Duodenal mucosa (tissue), 2 donors: ENCODE measurements at regions not wholly inside any gene's neighbourhood (a gene's known extent, or its start where the extent isn't known, plus 50 kb on each side); places are given as distances from the start of the nearest gene placed in this dataset.
"Not testable (repeated sequence)": the region's sequence is repeated elsewhere in the genome, so short reads cannot be mapped to it uniquely, and the experiment has no call there.

Experiments used
- H3K27ac ChIP-seq: one replicate; pipeline ENCODE4 v1.7.0; 2013; ENCODE audit warnings: low read depth, low read length
- H3K27me3 ChIP-seq, 2 donors: one replicate each; pipeline ENCODE4 v1.7.0; 2013; ENCODE audit warnings: low read length in 2 of 2, control low read depth in 1 of 2; ENCODE audit not compliant: insufficient read depth in 2 of 2, control insufficient read depth in 1 of 2
- H3K36me3 ChIP-seq, 2 donors: one replicate each; pipeline ENCODE4 v1.7.0; 2013; ENCODE audit warnings: low read length in 2 of 2, control low read depth in 1 of 2; ENCODE audit not compliant: insufficient read depth in 2 of 2, control insufficient read depth in 1 of 2
- H3K4me1 ChIP-seq, 2 donors: one replicate each; pipeline ENCODE4 v1.7.0; 2013; ENCODE audit warnings: low read length in 2 of 2, control low read depth in 1 of 2; ENCODE audit not compliant: insufficient read depth in 2 of 2, control insufficient read depth in 1 of 2
- H3K4me3 ChIP-seq, 2 donors: one replicate each; pipeline ENCODE4 v1.7.0; 2013; ENCODE audit warnings: low read length in 2 of 2, low read depth in 1 of 2
- H3K9ac ChIP-seq, 2 donors: one replicate each; pipeline ENCODE4 v1.7.0; 2013; ENCODE audit warnings: low read length in 2 of 2, low read depth in 1 of 2
- H3K9me3 ChIP-seq, 2 donors: one replicate each; pipeline ENCODE4 v1.7.0; 2013; ENCODE audit warnings: low read length in 2 of 2, control low read depth in 1 of 2; ENCODE audit not compliant: control insufficient read depth in 1 of 2

DNA sequence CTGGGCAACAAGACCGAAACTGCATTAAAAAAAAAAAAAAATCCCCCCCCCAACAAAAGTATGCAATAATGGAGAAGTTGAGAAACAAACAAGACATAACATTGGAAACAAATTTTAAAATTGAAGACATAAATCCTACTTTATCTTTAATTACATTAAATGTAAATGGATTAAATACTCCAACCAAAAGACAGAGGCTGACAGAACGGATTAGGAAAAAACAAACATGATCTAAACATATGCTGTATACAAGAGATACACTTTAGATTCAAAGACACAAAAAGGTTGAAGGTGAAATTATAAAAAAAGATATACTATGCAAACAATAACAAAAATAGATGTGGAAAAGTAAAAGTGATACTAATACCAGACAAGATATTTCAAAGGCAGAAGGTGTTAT is 350.8 kb upstream of the RGPD4 start:
- Histone ChIP-seq H3K4me3 (no peak overlapping the region), H3K36me3 (no peaks in the 10 kb centered on the region), H3K9ac (no peak overlapping the region), H3K4me1 (no peaks in the 10 kb centered on the region), H3K9me3 (peaks cover 0 to 2% of the 10 kb centered on the region in 2 donors), H3K27me3 (no peaks in the 10 kb centered on the region), H3K27ac (no peak overlapping the region)

DNA sequence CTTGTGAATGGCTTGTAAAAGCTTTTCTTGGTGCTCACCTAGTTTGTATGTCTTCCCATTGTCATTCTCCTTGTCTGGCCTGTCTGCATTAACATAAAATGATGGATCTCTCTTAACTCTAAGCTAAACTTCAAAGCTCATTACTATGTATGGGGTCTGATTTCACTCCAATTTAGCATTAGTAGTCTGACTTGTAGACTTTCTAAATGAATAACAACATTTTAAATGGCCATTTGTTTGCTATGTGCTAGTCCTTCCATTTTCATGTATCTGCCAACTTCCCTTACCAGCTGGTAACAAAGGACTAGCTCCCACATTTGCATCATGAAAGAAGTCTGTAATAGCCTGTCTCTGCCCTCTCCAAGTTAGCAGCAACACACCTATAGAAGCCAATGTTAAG is 324.2 kb upstream of the RGPD4 start:
- H3K9me3 ChIP-seq = no peaks in the 10 kb centered on the region
- no peak overlapping the region for H3K9ac ChIP-seq
- no peaks in the 10 kb centered on the region for H3K36me3 ChIP-seq
- no peaks in the 10 kb centered on the region for H3K4me1 ChIP-seq
- H3K27ac ChIP-seq = no peak overlapping the region
- H3K27me3 ChIP-seq = no peaks in the 10 kb centered on the region
- no peak overlapping the region for H3K4me3 ChIP-seq

DNA sequence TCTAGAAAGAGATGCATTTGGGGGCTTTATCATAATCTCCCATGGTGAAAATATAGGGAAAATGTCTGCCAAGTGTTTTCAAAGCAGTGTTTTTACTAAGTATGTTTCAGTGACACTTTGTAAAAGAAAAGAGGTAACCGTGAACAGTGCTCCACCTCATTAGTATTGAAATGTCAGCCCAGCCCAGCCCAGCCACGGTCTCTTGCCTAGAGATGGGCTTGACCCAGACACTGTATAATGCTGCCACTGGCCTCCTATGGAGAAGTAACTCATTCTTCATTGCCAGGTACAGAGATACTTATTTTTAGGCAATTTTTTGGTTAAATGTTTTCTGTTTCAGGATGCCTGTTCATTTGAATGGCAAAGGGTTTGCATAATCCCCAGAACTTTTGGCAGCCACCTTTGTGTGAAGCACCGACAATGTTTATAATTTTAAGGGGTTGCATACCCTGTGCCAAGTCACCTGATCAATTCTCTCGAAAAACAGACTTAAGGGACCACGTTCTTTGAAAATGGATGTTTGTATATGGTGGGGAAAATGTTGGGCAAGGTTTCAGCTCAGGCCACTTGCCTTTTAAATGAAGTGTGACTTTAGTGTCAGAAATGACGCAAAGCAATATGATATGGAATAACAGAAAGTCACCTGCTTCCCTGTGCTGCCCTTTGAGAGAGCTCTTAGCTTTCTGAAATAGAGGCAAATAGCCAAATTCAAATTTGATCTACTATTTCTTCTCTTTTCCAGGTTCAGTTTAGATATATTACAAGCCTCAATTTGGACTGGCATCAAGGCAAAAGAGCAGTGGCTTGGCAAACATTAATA is 314.5 kb upstream of the RGPD4 start:
- Histone ChIP-seq H3K36me3 (no peaks in the 10 kb centered on the region), H3K27ac (no peak overlapping the region), H3K4me1 (no peaks in the 10 kb centered on the region), H3K9ac (no peak overlapping the region), H3K4me3 (no peak overlapping the region), H3K9me3 (no peaks in the 10 kb centered on the region), H3K27me3 (no peaks in the 10 kb centered on the region)

DNA sequence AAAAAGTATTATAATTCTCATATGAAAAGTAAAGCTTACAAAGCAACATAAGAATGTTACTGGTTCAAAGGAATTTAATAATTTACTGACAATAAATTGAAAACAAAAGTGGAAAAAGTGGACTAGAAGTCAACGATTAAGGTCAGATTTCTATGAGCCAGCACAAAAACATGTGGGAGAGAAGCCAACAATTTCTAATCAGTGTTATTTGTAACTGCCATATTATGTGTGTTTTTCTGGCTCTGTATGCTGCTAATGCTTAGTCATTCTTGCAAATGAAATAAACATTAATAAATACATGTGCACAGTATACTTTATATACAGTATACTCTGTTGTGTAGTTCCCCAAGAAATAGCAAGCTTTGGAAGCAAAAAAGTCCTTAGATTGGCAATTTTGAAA is 301.3 kb upstream of the RGPD4 start:
- Histone ChIP-seq H3K27me3 (no peaks in the 10 kb centered on the region), H3K27ac (no peak overlapping the region), H3K36me3 (no peaks in the 10 kb centered on the region), H3K9me3 (peaks cover 0 to 6% of the 10 kb centered on the region in 2 donors), H3K4me1 (no peaks in the 10 kb centered on the region), H3K9ac (no peak overlapping the region), H3K4me3 (no peak overlapping the region)

DNA sequence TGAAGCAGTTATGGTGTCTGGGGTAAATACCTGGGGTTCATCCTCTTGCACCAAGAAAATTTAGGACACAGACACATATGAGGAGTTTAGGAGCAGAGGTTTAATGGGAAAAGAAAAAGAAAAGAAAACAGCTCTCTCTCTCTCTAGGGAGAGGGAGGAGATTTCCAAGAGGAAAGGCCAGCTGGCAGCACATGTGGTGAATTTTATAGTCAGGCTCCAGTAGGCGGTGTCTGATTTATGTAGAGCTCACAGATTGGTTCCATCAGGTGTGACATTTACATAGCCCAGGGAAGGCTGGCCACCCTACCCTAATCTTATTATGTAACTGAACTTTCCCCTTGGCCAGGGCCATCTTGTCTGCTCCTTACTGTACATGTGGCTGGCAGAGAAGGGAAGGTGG is 297.5 kb upstream of the RGPD4 start:
- H3K4me1 ChIP-seq = no peaks in the 10 kb centered on the region
- no peaks in the 10 kb centered on the region for H3K36me3 ChIP-seq
- no peaks in the 10 kb centered on the region for H3K27me3 ChIP-seq
- no peak overlapping the region for H3K9ac ChIP-seq
- H3K9me3 ChIP-seq = peaks cover 0 to 6% of the 10 kb centered on the region in 2 donors
- H3K27ac ChIP-seq = no peak overlapping the region
- H3K4me3 ChIP-seq = no peak overlapping the region

DNA sequence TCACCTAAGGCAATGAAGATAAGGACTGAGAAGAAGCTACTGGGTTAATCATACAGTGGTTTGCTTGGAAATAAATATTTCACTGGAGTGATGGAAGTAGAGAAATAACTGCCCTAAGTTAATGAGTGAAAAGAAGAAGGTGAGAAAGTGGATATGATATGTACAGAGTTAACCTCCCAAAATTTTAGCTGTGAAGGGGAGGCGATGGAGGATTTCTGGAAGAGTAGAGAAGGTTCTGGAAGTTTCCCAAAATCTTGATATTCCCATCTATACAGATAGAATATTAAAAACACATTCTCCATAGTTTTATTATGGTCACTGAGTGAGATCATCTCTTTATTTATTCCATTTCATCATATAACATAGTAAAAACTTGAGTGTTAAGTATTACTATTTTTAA is 296.6 kb upstream of the RGPD4 start:
- Histone ChIP-seq H3K4me3 (no peak overlapping the region), H3K4me1 (no peaks in the 10 kb centered on the region), H3K27ac (no peak overlapping the region), H3K9ac (no peak overlapping the region), H3K9me3 (no peaks in the 10 kb centered on the region), H3K27me3 (no peaks in the 10 kb centered on the region), H3K36me3 (no peaks in the 10 kb centered on the region)

DNA sequence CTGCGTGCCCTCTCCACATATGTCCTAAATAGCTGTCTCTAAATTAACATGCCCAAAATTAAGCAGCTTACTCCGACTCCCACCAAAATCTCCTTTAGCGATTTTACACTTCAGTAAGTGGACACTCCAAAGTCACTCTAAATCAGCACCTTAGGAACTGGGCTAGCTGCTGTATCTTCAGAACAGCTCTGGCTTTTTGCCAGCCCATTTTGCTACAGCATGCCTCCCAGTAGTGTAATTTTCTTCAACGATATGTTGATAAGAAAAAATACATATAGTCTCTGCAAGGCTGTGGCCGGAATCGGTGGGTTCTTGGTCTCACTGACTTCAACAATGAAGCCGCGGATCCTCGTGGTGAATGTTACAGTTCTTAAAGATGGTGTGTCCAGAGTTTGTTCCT is 291.8 kb upstream of the RGPD4 start:
- H3K9ac ChIP-seq = no peak overlapping the region
- H3K4me1 ChIP-seq = no peaks in the 10 kb centered on the region
- no peaks in the 10 kb centered on the region for H3K27me3 ChIP-seq
- H3K4me3 ChIP-seq = no peak overlapping the region
- H3K9me3 ChIP-seq = no peaks in the 10 kb centered on the region
- H3K27ac ChIP-seq = no peak overlapping the region
- H3K36me3 ChIP-seq = no peaks in the 10 kb centered on the region

DNA sequence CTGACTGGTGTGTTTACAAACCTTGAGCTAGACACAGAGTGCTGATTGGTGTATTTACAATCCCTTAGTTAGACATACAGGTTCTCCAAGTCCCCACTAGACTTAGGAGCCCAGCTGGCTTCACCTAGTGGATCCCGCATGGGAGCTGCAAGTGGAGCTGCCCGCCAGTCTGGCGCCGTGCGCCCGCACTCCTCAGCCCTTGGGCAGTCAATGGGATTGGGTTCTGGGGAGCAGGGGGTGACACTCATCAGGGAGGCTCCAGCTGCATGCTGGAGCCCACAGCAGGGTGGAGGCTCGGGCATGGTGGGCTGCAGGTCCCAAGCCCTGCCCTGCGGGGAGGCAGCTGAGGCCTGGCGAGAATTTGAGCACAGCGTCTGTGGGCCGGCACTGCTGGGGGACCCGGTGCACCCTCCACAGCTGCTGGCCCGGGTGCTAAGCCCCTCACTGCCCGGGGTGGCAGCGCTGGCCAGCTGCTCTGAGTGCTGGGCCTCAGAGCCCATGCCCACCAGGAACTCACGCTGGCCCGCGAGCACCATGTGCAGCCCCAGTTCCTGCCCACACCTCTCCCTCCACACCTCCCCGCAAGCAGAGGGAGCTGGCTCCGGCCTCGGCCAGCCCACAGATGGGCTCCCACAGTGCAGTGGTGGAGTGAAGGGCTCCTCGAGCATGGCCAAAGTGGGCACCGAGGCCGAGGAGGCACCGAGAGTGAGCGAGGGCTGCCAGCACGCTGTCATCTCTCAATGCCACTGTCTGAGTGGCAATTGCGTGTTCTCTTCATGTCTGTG is 290.6 kb upstream of the RGPD4 start:
- not testable (repeated sequence) for H3K4me1 ChIP-seq, H3K9me3 ChIP-seq, H3K36me3 ChIP-seq, H3K9ac ChIP-seq, H3K27me3 ChIP-seq, H3K27ac ChIP-seq, H3K4me3 ChIP-seq

DNA sequence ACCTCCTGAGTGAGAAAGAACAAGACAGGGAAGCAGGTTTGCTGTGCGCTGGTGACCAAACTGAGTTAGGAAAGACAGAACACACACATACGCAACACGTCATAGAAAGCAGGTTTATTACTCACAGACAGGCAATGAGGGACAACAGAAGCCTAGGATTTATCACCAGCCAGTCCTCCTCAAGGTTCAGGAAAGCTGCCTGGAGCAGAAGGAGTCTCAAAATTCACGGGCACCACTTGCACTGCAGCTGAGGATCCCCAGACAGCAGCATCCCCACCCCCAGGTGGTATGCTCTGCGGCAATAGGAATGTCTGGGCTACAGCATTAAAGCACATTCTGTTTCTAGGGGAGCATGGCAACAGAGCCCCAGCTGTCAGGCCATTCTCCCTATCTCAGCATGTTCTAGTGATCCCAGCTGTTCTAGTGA is 284.4 kb upstream of the RGPD4 start:
- no peak overlapping the region for H3K9ac ChIP-seq
- no peak overlapping the region for H3K27ac ChIP-seq
- no peaks in the 10 kb centered on the region for H3K9me3 ChIP-seq
- H3K36me3 ChIP-seq = no peaks in the 10 kb centered on the region
- no peaks in the 10 kb centered on the region for H3K27me3 ChIP-seq
- no peak overlapping the region for H3K4me3 ChIP-seq
- H3K4me1 ChIP-seq = no peaks in the 10 kb centered on the region

DNA sequence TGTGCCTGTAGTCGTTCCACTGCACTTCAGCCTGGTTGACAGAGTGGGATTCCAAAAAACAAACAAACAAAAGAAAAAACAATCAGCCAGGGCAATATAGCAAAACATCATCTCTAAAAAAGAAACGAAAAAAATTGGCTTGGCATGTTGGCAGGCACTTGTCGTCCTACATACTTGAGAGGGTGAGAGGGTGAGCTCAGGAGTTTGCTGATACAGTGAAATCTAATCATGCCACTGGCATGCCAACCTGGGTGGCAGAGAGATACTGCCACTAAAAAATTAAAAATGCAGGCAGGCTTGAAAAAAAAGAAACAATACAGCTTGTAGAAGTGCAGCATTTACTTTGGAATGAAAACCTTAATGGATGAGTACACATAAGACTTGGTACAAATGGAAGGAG is 282.9 kb upstream of the RGPD4 start:
- H3K4me3 ChIP-seq = no peak overlapping the region
- H3K4me1 ChIP-seq = no peaks in the 10 kb centered on the region
- no peaks in the 10 kb centered on the region for H3K27me3 ChIP-seq
- H3K9ac ChIP-seq = no peak overlapping the region
- H3K27ac ChIP-seq = no peak overlapping the region
- no peaks in the 10 kb centered on the region for H3K9me3 ChIP-seq
- no peaks in the 10 kb centered on the region for H3K36me3 ChIP-seq
